BE2C (cell line): ENCODE measurements at regions not wholly inside any gene's neighbourhood (a gene's known extent, or its start where the extent isn't known, plus 50 kb on each side); places are given as distances from the start of the nearest gene placed in this dataset.
"Not testable (repeated sequence)": the region's sequence is repeated elsewhere in the genome, so short reads cannot be mapped to it uniquely, and the experiment has no call there.

Experiments used
- DNase-seq: peaks from one replicate; pipeline ENCODE4 v3.0.0-alpha.2; 2020
- H3K27me3 ChIP-seq: fragments of 250-450 bp; sonication (Bioruptor Pico); 2 replicates; pipeline ENCODE4 v1.5.1; 2020; ENCODE audit warnings: mild to moderate bottlenecking
- H3K36me3 ChIP-seq: fragments of 250-450 bp; sonication (Bioruptor Pico); 2 replicates; pipeline ENCODE4 v1.5.1; 2020; ENCODE audit warnings: mild to moderate bottlenecking
- H3K4me1 ChIP-seq: fragments of 250-450 bp; sonication (Bioruptor Pico); 2 replicates; pipeline ENCODE4 v1.5.1; 2020
- H3K4me3 ChIP-seq: 2 replicates; pipeline ENCODE4 v1.5.1; 2011; ENCODE audit warnings: low read depth, low read length
- H3K9me3 ChIP-seq: fragments of 250-450 bp; sonication (Bioruptor Pico); 2 replicates; pipeline ENCODE4 v1.5.1; 2020
- CTCF ChIP-seq: IDR thresholded peaks from 2 replicates; pipeline ENCODE4 v1.5.1; 2012; ENCODE audit warnings: mild to moderate bottlenecking, low read depth, low read length

- peaks cover 4% of the 10 kb centered on the region; the same call in 1 of the 2 replicates for H3K9me3 ChIP-seq
- H3K4me1 ChIP-seq = no peaks in the 10 kb centered on the region
- TF ChIP-seq CTCF = no peak
- no peaks in the 10 kb centered on the region for H3K36me3 ChIP-seq
- no peak for DNase-seq
- H3K4me3 ChIP-seq = no peak overlapping the region
- H3K27me3 ChIP-seq = no peaks in the 10 kb centered on the region
These were observed 122.5 kb upstream of the CLNK start for GRCh38 chr4:10806953-10807645.

GRCh38 chr4:10803713-10804343, 119.3 kb upstream of the CLNK start:
- no peaks in the 10 kb centered on the region for H3K27me3 ChIP-seq
- H3K9me3 ChIP-seq = peaks cover 4% of the 10 kb centered on the region; the same call in 1 of the 2 replicates
- TF ChIP-seq CTCF = no peak
- no peak for DNase-seq
- H3K4me1 ChIP-seq = no peaks in the 10 kb centered on the region
- no peaks in the 10 kb centered on the region for H3K36me3 ChIP-seq
- H3K4me3 ChIP-seq = no peak overlapping the region

GRCh38 chr4:10787365-10787764, 102.8 kb upstream of the CLNK start:
- no peak for TF ChIP-seq CTCF
- Histone ChIP-seq H3K9me3 (no peaks in the 10 kb centered on the region), H3K36me3 (no peaks in the 10 kb centered on the region), H3K4me1 (no peaks in the 10 kb centered on the region), H3K27me3 (no peaks in the 10 kb centered on the region), H3K4me3 (no peak overlapping the region)
- no peak for DNase-seq

- TF ChIP-seq CTCF = no peak
- no peaks in the 10 kb centered on the region for H3K27me3 ChIP-seq
- no peaks in the 10 kb centered on the region for H3K36me3 ChIP-seq
- DNase-seq = no peak
- no peaks in the 10 kb centered on the region for H3K9me3 ChIP-seq
- H3K4me3 ChIP-seq = no peak overlapping the region
- no peaks in the 10 kb centered on the region for H3K4me1 ChIP-seq
These were observed 100.1 kb upstream of the CLNK start for GRCh38 chr4:10784621-10785020.

- TF ChIP-seq CTCF = no peak
- H3K4me3 ChIP-seq = no peak overlapping the region
- no peak for DNase-seq
- no peaks in the 10 kb centered on the region for H3K27me3 ChIP-seq
- H3K4me1 ChIP-seq = no peaks in the 10 kb centered on the region
- no peaks in the 10 kb centered on the region for H3K36me3 ChIP-seq
- H3K9me3 ChIP-seq = no peaks in the 10 kb centered on the region
These were observed 98.8 kb upstream of the CLNK start for GRCh38 chr4:10783351-10783750.

GRCh38 chr4:10781805-10782204, 97.2 kb upstream of the CLNK start:
- no peak for TF ChIP-seq CTCF

GRCh38 chr4:10780803-10781202, 96.2 kb upstream of the CLNK start:
- H3K9me3 ChIP-seq, H3K4me3 ChIP-seq, H3K36me3 ChIP-seq, DNase-seq, H3K27me3 ChIP-seq, H3K4me1 ChIP-seq: not testable (repeated sequence)

More at GRCh38 chr4:10781805-10782204, 97.2 kb upstream of the CLNK start:
- Histone ChIP-seq H3K4me3 (no peak overlapping the region), H3K4me1 (no peaks in the 10 kb centered on the region), H3K9me3 (no peaks in the 10 kb centered on the region), H3K27me3 (no peaks in the 10 kb centered on the region), H3K36me3 (no peaks in the 10 kb centered on the region)
- DNase-seq = no peak

GRCh38 chr4:10775132-10775531, 90.6 kb upstream of the CLNK start:
- not testable (repeated sequence) for H3K4me3 ChIP-seq, H3K27me3 ChIP-seq, H3K36me3 ChIP-seq, H3K4me1 ChIP-seq, H3K9me3 ChIP-seq, DNase-seq
